ENCODE measurements at regions not wholly inside any gene's neighbourhood (a gene's known extent, or its start where the extent isn't known, plus 50 kb on each side); places are given as distances from the start of the nearest gene placed in this dataset.

GRCh38 chr13:69595181-69595580 lies 512.4 kb upstream of the ATXN8OS start:
- TF ChIP-seq CTCF (IDR thresholded peaks at IDR 0.05): no peak
- Mint-ChIP-seq H3K4me1 (ENCODE audit: low read depth) (no peaks in the 10 kb centered on the region), H3K9me3 (peaks cover 30% of the 10 kb centered on the region), H3K27me3 (ENCODE audit: insufficient read depth) (no peaks in the 10 kb centered on the region), H3K36me3 (ENCODE audit: low read depth) (no peaks in the 10 kb centered on the region), H3K27ac (no peak overlapping the region), H3K4me3 (no peak overlapping the region)
- DNase-seq: no peak

GRCh38 chr13:69591437-69591836 lies 516.2 kb upstream of the ATXN8OS start:
- Mint-ChIP-seq H3K9me3 (peaks cover 39% of the 10 kb centered on the region), H3K4me3 (no peak overlapping the region), H3K4me1 (ENCODE audit: low read depth) (no peaks in the 10 kb centered on the region), H3K27ac (no peak overlapping the region), H3K36me3 (ENCODE audit: low read depth) (no peaks in the 10 kb centered on the region), H3K27me3 (ENCODE audit: insufficient read depth) (no peaks in the 10 kb centered on the region)
- no peak for TF ChIP-seq CTCF (IDR thresholded peaks at IDR 0.05)
- no peak for DNase-seq

GRCh38 chr13:69589531-69590235 lies 517.9 kb upstream of the ATXN8OS start:
- Mint-ChIP-seq H3K4me1 (ENCODE audit: low read depth) (no peaks in the 10 kb centered on the region), H3K36me3 (ENCODE audit: low read depth) (no peaks in the 10 kb centered on the region), H3K27ac (no peak overlapping the region), H3K9me3 (peaks cover 43% of the 10 kb centered on the region), H3K4me3 (no peak overlapping the region), H3K27me3 (ENCODE audit: insufficient read depth) (no peaks in the 10 kb centered on the region)
- no peak for TF ChIP-seq CTCF (IDR thresholded peaks at IDR 0.05)
- no peak for DNase-seq

- Mint-ChIP-seq H3K9me3 (peaks cover 37% of the 10 kb centered on the region), H3K27me3 (ENCODE audit: insufficient read depth) (no peaks in the 10 kb centered on the region), H3K4me3 (no peak overlapping the region), H3K36me3 (ENCODE audit: low read depth) (no peaks in the 10 kb centered on the region), H3K27ac (no peak overlapping the region), H3K4me1 (ENCODE audit: low read depth) (no peaks in the 10 kb centered on the region)
- no peak for DNase-seq
- no peak; the same call in 1 of the 2 replicates for TF ChIP-seq CTCF (IDR thresholded peaks at IDR 0.05)
Observed at GRCh38 chr13:69585656-69586055, 522.0 kb upstream of the ATXN8OS start.

- H3K27ac Mint-ChIP-seq: no peak overlapping the region
- H3K9me3 Mint-ChIP-seq: peaks cover 32% of the 10 kb centered on the region
- no peak overlapping the region for H3K4me3 Mint-ChIP-seq
- H3K27me3 Mint-ChIP-seq (ENCODE audit: insufficient read depth): no peaks in the 10 kb centered on the region
- no peak for TF ChIP-seq CTCF (IDR thresholded peaks at IDR 0.05)
- no peak for DNase-seq
- peaks cover 6% of the 10 kb centered on the region; the same call in 1 of the 2 replicates for H3K36me3 Mint-ChIP-seq (ENCODE audit: low read depth)
- H3K4me1 Mint-ChIP-seq (ENCODE audit: low read depth): no peaks in the 10 kb centered on the region
Observed at GRCh38 chr13:69580255-69580654, 527.4 kb upstream of the ATXN8OS start.
